Right atrium auricular region (tissue), 2 donors: ENCODE measurements at regions not wholly inside any gene's neighbourhood (a gene's known extent, or its start where the extent isn't known, plus 50 kb on each side); places are given as distances from the start of the nearest gene placed in this dataset.
"Not testable (repeated sequence)": the region's sequence is repeated elsewhere in the genome, so short reads cannot be mapped to it uniquely, and the experiment has no call there.

Experiments used
- DNase-seq: peaks from one replicate; pipeline ENCODE4 v3.0.0-alpha.2; 2019; ENCODE audit warnings: low spot score
- H3K27ac ChIP-seq, 2 donors: fragments of 200-600 bp; sonication (generic); 1 replicate in 1 of 2; 2 replicates in 1 of 2; pipeline ENCODE4 v1.5.1; 2016 to 2019
- H3K27me3 ChIP-seq, 2 donors: fragments of 200-600 bp; sonication (generic); one replicate each; pipeline versions ENCODE4 v1.5.1 to v1.6.0; 2017 to 2019
- H3K36me3 ChIP-seq: fragments of 200-600 bp; sonication (generic); one replicate; pipeline ENCODE4 v1.5.1; 2016
- H3K4me1 ChIP-seq, 2 donors: fragments of 200-600 bp; sonication (generic); one replicate each; pipeline versions ENCODE4 v1.5.1 to v1.6.0; 2017 to 2019
- H3K4me3 ChIP-seq, 2 donors: fragments of 200-600 bp; sonication (generic); 1 replicate in 1 of 2; 2 replicates in 1 of 2; pipeline ENCODE4 v1.5.1; 2017 to 2019; ENCODE audit warnings: mild to moderate bottlenecking in 1 of 2, moderate library complexity in 1 of 2
- H3K9me3 ChIP-seq, 2 donors: fragments of 200-600 bp; sonication (generic); one replicate each; pipeline ENCODE4 v1.5.1; 2019
- CTCF ChIP-seq, 2 donors: fragments of 200-600 bp; sonication (generic); IDR thresholded peaks; one replicate each; pipeline ENCODE4 v1.5.1; 2019; ENCODE audit warnings: antibody characterized with exemption in 2 of 2

- H3K36me3 ChIP-seq = no peaks in the 10 kb centered on the region
- H3K27ac ChIP-seq = no peak overlapping the region
- H3K9me3 ChIP-seq = no peaks in the 10 kb centered on the region
- no peak for TF ChIP-seq CTCF (IDR thresholded peaks at IDR 0.05)
- H3K4me1 ChIP-seq = no peaks in the 10 kb centered on the region
- DNase-seq = no peak
- H3K4me3 ChIP-seq = no peak overlapping the region
- H3K27me3 ChIP-seq = no peaks in the 10 kb centered on the region
Measured at GRCh38 chr2:5195636-5196035, 496.5 kb upstream of the SOX11 start.

- no peaks in the 10 kb centered on the region for H3K36me3 ChIP-seq
- H3K27me3 ChIP-seq = no peaks in the 10 kb centered on the region
- no peak overlapping the region for H3K4me3 ChIP-seq
- no peak for TF ChIP-seq CTCF (IDR thresholded peaks at IDR 0.05)
- no peak overlapping the region for H3K27ac ChIP-seq
- DNase-seq = no peak
- H3K4me1 ChIP-seq = no peaks in the 10 kb centered on the region
- H3K9me3 ChIP-seq = no peaks in the 10 kb centered on the region
Measured at GRCh38 chr2:5203134-5203755, 488.9 kb upstream of the SOX11 start.

- not testable (repeated sequence) for H3K27me3 ChIP-seq, H3K36me3 ChIP-seq, DNase-seq, H3K4me1 ChIP-seq, H3K9me3 ChIP-seq, H3K27ac ChIP-seq, H3K4me3 ChIP-seq
Measured at GRCh38 chr2:5206742-5207141, 485.4 kb upstream of the SOX11 start.

- no peak for DNase-seq
- no peak for TF ChIP-seq CTCF (IDR thresholded peaks at IDR 0.05)
- no peak overlapping the region for H3K4me3 ChIP-seq
Measured at GRCh38 chr2:5215989-5216607, 476.1 kb upstream of the SOX11 start.

GRCh38 chr2:5227062-5227699, 465.0 kb upstream of the SOX11 start:
- no peak for DNase-seq
- Histone ChIP-seq H3K27me3 (no peaks in the 10 kb centered on the region), H3K36me3 (no peaks in the 10 kb centered on the region), H3K9me3 (no peaks in the 10 kb centered on the region), H3K27ac (no peak overlapping the region), H3K4me3 (no peak overlapping the region), H3K4me1 (no peaks in the 10 kb centered on the region)
- TF ChIP-seq CTCF (IDR thresholded peaks at IDR 0.05) = no peak

More at GRCh38 chr2:5215989-5216607, 476.1 kb upstream of the SOX11 start:
- no peak overlapping the region for H3K27ac ChIP-seq
- no peaks in the 10 kb centered on the region for H3K36me3 ChIP-seq
- H3K27me3 ChIP-seq = no peaks in the 10 kb centered on the region
- no peaks in the 10 kb centered on the region for H3K9me3 ChIP-seq
- H3K4me1 ChIP-seq = no peaks in the 10 kb centered on the region

- Histone ChIP-seq H3K9me3 (no peaks in the 10 kb centered on the region), H3K4me1 (no peaks in the 10 kb centered on the region), H3K27ac (no peak overlapping the region), H3K36me3 (no peaks in the 10 kb centered on the region), H3K4me3 (no peak overlapping the region), H3K27me3 (no peaks in the 10 kb centered on the region)
- no peak for TF ChIP-seq CTCF (IDR thresholded peaks at IDR 0.05)
- DNase-seq = no peak
Measured at GRCh38 chr2:5229574-5229973, 462.6 kb upstream of the SOX11 start.
